ENCODE measurements at regions not wholly inside any gene's neighbourhood (a gene's known extent, or its start where the extent isn't known, plus 50 kb on each side); places are given as distances from the start of the nearest gene placed in this dataset.

- ATAC-seq = no peak
- no peak overlapping the region for H3K27ac ChIP-seq
- TF ChIP-seq CTCF (IDR thresholded peaks at IDR 0.05) (no peak), EP300 (IDR thresholded peaks at IDR 0.05) (no peak), POLR2A (IDR thresholded peaks at IDR 0.05) (no peak), POLR2AphosphoS5 (IDR thresholded peaks at IDR 0.05) (no peak)
Observed at GRCh38 chr13:21868823-21869222, 197.9 kb downstream of the FGF9 start.

DNA sequence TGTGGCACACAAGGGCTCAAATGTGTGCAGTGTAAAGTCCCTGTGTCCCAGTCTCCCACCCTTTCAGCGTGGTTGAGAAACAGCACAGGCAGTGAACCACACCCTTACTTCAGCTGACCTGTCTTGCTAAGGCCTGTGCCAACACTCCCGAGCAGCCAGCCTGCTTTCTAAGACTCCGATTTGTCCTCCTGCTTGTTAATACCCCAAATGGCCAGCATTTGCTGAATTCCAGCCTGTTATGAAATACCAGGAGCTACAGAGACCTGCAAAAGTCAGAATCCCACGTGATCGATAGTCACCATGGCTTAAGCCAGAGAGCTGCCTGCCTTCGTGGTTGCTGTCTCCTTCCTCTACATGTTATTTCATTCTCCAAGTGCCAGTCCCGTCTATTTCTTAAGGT lies 200.5 kb downstream of the FGF9 start:
- no peak for ATAC-seq
- TF ChIP-seq CTCF (IDR thresholded peaks at IDR 0.05) (no peak), EP300 (IDR thresholded peaks at IDR 0.05) (no peak), POLR2AphosphoS5 (IDR thresholded peaks at IDR 0.05) (no peak), POLR2A (IDR thresholded peaks at IDR 0.05) (no peak)
- WGBS, 2 donors (ENCODE audit: low coverage in 1 of 2) = 83 to 92% methylated on average over 4 to 7 of the region's 7 CpGs

More at GRCh38 chr13:21868823-21869222, 197.9 kb downstream of the FGF9 start:
- Histone ChIP-seq H3K4me1 (peaks cover 0 to 9% (median 0%) of the 10 kb centered on the region in 3 donors), H3K9me3 (no peaks in the 10 kb centered on the region), H3K36me3 (no peaks in the 10 kb centered on the region), H3K4me3 (no peak overlapping the region), H3K27me3 (no peaks in the 10 kb centered on the region)

DNA sequence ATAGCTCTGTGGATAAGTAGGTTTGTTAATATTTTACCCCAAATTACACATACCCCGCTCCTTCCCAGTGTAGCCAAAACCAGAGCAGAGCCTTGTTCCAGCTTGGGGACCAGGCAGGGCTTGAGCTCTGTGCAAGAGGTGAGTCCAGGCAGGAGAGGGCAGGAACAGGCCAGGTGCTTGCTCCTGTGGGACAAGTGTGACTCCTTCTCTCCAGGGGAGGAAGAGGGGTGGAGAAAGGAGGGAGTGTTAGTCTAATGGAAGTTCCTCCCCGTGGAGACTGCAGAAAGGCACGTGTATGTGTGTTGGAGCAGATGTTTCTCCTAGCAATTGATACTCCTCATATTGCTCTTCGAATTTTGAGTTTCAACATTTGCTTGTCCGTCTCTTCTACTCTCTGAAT lies 201.0 kb downstream of the FGF9 start:
- Histone ChIP-seq H3K9me3 (no peaks in the 10 kb centered on the region), H3K27me3 (no peaks in the 10 kb centered on the region), H3K4me3 (no peak overlapping the region), H3K27ac (no peak overlapping the region), H3K36me3 (no peaks in the 10 kb centered on the region), H3K4me1 (peaks cover 0 to 12% (median 0%) of the 10 kb centered on the region in 3 donors)
- TF ChIP-seq CTCF (IDR thresholded peaks at IDR 0.05) = no peak
- TF ChIP-seq POLR2AphosphoS5 (IDR thresholded peaks at IDR 0.05) = no peak
- no peak for TF ChIP-seq EP300 (IDR thresholded peaks at IDR 0.05)
- no peak for TF ChIP-seq POLR2A (IDR thresholded peaks at IDR 0.05)
- WGBS, 2 donors (ENCODE audit: low coverage in 1 of 2) = 77 to 82% methylated on average over 3 to 5 of the region's 5 CpGs
- no peak for ATAC-seq

More for the DNA sequence above, 200.5 kb downstream of the FGF9 start:
- no peak overlapping the region for H3K4me3 ChIP-seq
- peaks cover 0 to 12% (median 0%) of the 10 kb centered on the region in 3 donors for H3K4me1 ChIP-seq
- H3K27me3 ChIP-seq = no peaks in the 10 kb centered on the region
- H3K36me3 ChIP-seq = no peaks in the 10 kb centered on the region
- H3K9me3 ChIP-seq = no peaks in the 10 kb centered on the region
- H3K27ac ChIP-seq = no peak overlapping the region

GRCh38 chr13:21872795-21873194 lies 201.9 kb downstream of the FGF9 start:
- 39 to 73% methylated on average over 3 to 4 of the region's 5 CpGs for whole genome bisulfite sequencing, 2 donors (ENCODE audit: low coverage in 1 of 2)
- Histone ChIP-seq H3K4me3 (no peak overlapping the region), H3K27me3 (no peaks in the 10 kb centered on the region), H3K27ac (no peak overlapping the region), H3K4me1 (peaks cover 0 to 12% (median 0%) of the 10 kb centered on the region in 3 donors), H3K9me3 (no peaks in the 10 kb centered on the region), H3K36me3 (no peaks in the 10 kb centered on the region)
- ATAC-seq = peak; percentile 46
- no peak for TF ChIP-seq EP300 (IDR thresholded peaks at IDR 0.05)
- no peak for TF ChIP-seq POLR2AphosphoS5 (IDR thresholded peaks at IDR 0.05)

GRCh38 chr13:21875116-21875515 lies 204.2 kb downstream of the FGF9 start:
- no peak for TF ChIP-seq EP300 (IDR thresholded peaks at IDR 0.05)
- no peak for TF ChIP-seq CTCF (IDR thresholded peaks at IDR 0.05)
- no peak for TF ChIP-seq POLR2AphosphoS5 (IDR thresholded peaks at IDR 0.05)
- TF ChIP-seq POLR2A (IDR thresholded peaks at IDR 0.05) = no peak
- Histone ChIP-seq H3K27me3 (no peaks in the 10 kb centered on the region), H3K27ac (no peak overlapping the region), H3K36me3 (no peaks in the 10 kb centered on the region), H3K4me1 (peaks cover 0 to 12% (median 0%) of the 10 kb centered on the region in 3 donors), H3K9me3 (no peaks in the 10 kb centered on the region), H3K4me3 (no peak overlapping the region)
- WGBS, 2 donors (ENCODE audit: low coverage in 1 of 2) = 52 to 75% methylated on average over 5 to 9 of the region's 9 CpGs
- no peak for ATAC-seq

Data from gastroesophageal sphincter (tissue), 4 donors.